Tibial artery (tissue), 4 donors: ENCODE measurements at regions not wholly inside any gene's neighbourhood (a gene's known extent, or its start where the extent isn't known, plus 50 kb on each side); places are given as distances from the start of the nearest gene placed in this dataset.
A peak's percentile ranks its signal among the peaks of the same experiment; 100 is the strongest.

Source experiments
- DNase-seq, 2 donors: peaks; one replicate each; pipeline ENCODE4 v3.0.0-alpha.2; 2019
- H3K27ac ChIP-seq, 2 donors: fragments of 200-600 bp; sonication (generic) in 1 of 2; 1 replicate in 1 of 2; 2 replicates in 1 of 2; pipeline ENCODE4 v1.5.1; 2018 to 2019; ENCODE audit warnings: mild to moderate bottlenecking in 1 of 2
- H3K27me3 ChIP-seq, 2 donors: fragments of 200-600 bp; sonication (generic) in 1 of 2; one replicate each; pipeline versions ENCODE4 v1.5.1 to v1.6.0; 2016 to 2019
- H3K36me3 ChIP-seq, 3 donors: fragments of 200-600 bp; sonication (generic) in 2 of 3; one replicate each; pipeline ENCODE4 v1.5.1; 2016 to 2019; ENCODE audit warnings: mild to moderate bottlenecking in 2 of 3
- H3K4me1 ChIP-seq, 4 donors: fragments of 200-600 bp; sonication (generic) in 2 of 4; 1 replicate in 3 of 4; 2 replicates in 1 of 4; pipeline ENCODE4 v1.5.1; 2016 to 2019
- H3K4me3 ChIP-seq, 2 donors: fragments of 200-600 bp; sonication (generic) in 1 of 2; 1 replicate in 1 of 2; 2 replicates in 1 of 2; pipeline ENCODE4 v1.5.1; 2018 to 2019; ENCODE audit warnings: mild to moderate bottlenecking in 2 of 2
- H3K9me3 ChIP-seq, 3 donors: fragments of 200-600 bp; sonication (generic) in 1 of 3; one replicate each; pipeline ENCODE4 v1.5.1; 2016 to 2019
- intact Hi-C: fragments of 100-400 bp; cut with DNase I; formaldehyde crosslinking; loops from one replicate; pipeline ENCODE4 v1.15.0; 2023; ENCODE audit warnings: low total_unique reads
- TF ChIP-seq, protein P1 (sequence below), 2 experiments: fragments of 200-600 bp in 1 of 2; fragments of 450-650 bp in 1 of 2; IDR thresholded peaks; one replicate each; pipeline ENCODE4 v1.5.1; 2017 to 2019; ENCODE audit warnings: antibody characterized with exemption in 2 of 2, mild to moderate bottlenecking in 1 of 2, moderate library complexity in 1 of 2

DNA sequence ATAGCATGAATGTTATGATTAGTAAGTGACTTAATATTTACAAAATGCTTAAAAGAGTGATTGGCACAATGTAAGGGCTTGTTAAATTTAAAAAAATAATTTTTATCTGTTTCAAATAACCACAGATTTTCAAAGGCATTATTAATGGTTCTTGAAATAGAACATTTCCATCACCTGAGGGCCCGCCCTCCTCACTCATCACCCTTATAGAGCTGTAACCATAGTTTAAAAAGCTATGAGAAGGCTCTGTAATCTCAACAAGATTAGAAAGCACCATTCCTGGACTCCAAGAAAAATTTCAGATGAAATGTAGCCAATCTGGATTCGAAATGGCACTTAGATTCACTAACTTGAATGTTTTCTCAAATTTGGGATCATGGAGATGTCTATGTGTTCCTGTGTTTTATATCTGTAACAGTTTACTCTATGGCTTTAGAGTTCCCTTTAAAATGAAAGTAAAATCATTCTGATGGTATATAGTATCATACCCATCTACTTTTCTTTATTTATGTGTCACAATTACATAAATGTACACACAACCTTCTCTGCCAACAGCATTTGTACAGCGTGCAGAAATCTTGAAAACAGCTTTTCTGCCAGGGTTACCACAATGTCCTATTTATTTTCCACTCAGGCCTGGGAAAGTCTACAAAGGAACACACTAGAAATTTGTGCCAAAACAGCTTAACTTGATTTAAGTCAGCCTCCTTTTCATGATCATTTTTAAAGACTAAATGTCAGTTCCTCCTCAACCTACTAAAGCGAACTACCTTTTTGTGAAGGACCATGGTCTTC is 207.7 kb downstream of the TBX18 start:
- H3K9me3 ChIP-seq = no peaks in the 10 kb centered on the region
- H3K4me1 ChIP-seq = peaks cover 0 to 40% (median 5%) of the 10 kb centered on the region in 4 donors
- H3K27me3 ChIP-seq = no peaks in the 10 kb centered on the region
- no peak for DNase-seq
- TF ChIP-seq, protein P1, sequence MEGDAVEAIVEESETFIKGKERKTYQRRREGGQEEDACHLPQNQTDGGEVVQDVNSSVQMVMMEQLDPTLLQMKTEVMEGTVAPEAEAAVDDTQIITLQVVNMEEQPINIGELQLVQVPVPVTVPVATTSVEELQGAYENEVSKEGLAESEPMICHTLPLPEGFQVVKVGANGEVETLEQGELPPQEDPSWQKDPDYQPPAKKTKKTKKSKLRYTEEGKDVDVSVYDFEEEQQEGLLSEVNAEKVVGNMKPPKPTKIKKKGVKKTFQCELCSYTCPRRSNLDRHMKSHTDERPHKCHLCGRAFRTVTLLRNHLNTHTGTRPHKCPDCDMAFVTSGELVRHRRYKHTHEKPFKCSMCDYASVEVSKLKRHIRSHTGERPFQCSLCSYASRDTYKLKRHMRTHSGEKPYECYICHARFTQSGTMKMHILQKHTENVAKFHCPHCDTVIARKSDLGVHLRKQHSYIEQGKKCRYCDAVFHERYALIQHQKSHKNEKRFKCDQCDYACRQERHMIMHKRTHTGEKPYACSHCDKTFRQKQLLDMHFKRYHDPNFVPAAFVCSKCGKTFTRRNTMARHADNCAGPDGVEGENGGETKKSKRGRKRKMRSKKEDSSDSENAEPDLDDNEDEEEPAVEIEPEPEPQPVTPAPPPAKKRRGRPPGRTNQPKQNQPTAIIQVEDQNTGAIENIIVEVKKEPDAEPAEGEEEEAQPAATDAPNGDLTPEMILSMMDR (IDR thresholded peaks at IDR 0.05) = no peak
- no peak overlapping the region for H3K4me3 ChIP-seq
- H3K27ac ChIP-seq = peak overlapping the region; percentile 55 to 57
- intact Hi-C loops = no loop called here
- no peaks in the 10 kb centered on the region for H3K36me3 ChIP-seq

DNA sequence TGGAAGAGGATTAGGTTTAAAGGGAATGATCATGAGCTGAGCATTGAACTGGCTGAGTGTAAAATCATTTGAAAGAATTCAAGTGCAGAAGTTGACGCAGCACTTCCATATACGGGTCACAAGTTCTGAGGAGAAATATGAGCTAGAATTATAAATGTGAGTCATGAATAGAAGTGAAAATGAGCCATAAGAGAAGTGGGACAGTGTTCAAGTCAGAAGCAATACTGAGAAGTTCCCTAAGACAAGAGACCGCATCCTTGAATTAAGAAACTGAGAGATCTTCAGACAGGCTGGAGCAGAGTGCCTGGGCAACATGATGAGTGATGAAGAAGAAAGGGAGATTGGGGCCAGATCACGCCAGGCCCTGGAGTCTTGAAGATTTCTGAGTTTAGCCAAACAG is 209.7 kb downstream of the TBX18 start:
- Histone ChIP-seq H3K27ac (no peak overlapping the region), H3K4me1 (peaks cover 0 to 40% (median 5%) of the 10 kb centered on the region in 4 donors), H3K27me3 (no peaks in the 10 kb centered on the region), H3K36me3 (no peaks in the 10 kb centered on the region), H3K4me3 (no peak overlapping the region), H3K9me3 (no peaks in the 10 kb centered on the region)
- no peak for DNase-seq
- intact Hi-C loops = no loop called here
- TF ChIP-seq, protein P1 (IDR thresholded peaks at IDR 0.05) = no peak

DNA sequence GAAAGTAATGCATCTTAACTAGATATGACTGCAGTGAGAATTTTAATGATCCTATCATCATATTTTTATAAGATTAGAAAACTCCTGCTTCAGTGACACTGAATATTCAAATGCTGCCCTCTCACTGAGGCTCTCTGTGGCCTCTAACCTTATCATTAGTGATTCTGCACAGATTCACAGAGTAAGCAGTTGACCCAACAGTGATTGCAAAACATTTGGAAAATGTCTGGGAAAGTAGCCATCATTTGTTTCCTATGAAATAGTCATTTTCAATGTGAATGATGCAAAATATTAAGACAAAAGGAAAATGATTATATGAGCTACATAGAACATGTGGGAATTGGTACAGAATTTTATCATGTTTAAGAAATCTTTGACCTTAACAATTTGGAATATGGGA is 210.3 kb downstream of the TBX18 start:
- Histone ChIP-seq H3K27me3 (no peaks in the 10 kb centered on the region), H3K4me3 (no peak overlapping the region), H3K27ac (no peak overlapping the region), H3K4me1 (peaks cover 0 to 40% (median 5%) of the 10 kb centered on the region in 4 donors), H3K36me3 (no peaks in the 10 kb centered on the region), H3K9me3 (no peaks in the 10 kb centered on the region)
- TF ChIP-seq, protein P1 (IDR thresholded peaks at IDR 0.05) = no peak
- intact Hi-C loops = no loop called here
- DNase-seq = no peak

DNA sequence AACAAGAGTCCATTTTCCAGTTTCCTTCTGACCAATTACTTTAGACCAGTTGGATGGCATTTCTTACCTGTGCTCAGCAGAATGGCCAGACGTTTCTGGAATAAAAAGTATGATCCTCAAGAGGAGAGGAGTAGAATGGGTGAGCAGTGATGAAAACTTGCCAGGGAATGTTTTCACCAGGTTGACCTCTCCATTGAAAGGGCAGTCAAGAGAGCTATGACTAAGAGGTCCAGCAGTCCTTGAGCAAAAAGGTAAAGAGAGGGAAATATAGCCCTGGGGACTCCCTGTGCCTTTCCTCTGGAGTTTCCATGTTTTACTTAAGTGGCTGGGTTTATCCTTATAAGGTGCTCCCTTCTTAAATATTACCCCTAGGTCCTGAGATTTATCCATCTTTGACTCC is 210.9 kb downstream of the TBX18 start:
- H3K9me3 ChIP-seq = no peaks in the 10 kb centered on the region
- H3K4me1 ChIP-seq = peaks cover 0 to 40% (median 5%) of the 10 kb centered on the region in 4 donors
- no peak overlapping the region for H3K27ac ChIP-seq
- H3K4me3 ChIP-seq = no peak overlapping the region
- H3K36me3 ChIP-seq = no peaks in the 10 kb centered on the region
- no peaks in the 10 kb centered on the region for H3K27me3 ChIP-seq
- TF ChIP-seq, protein P1 (IDR thresholded peaks at IDR 0.05) = no peak
- DNase-seq = no peak
- intact Hi-C loops = no loop called here

DNA sequence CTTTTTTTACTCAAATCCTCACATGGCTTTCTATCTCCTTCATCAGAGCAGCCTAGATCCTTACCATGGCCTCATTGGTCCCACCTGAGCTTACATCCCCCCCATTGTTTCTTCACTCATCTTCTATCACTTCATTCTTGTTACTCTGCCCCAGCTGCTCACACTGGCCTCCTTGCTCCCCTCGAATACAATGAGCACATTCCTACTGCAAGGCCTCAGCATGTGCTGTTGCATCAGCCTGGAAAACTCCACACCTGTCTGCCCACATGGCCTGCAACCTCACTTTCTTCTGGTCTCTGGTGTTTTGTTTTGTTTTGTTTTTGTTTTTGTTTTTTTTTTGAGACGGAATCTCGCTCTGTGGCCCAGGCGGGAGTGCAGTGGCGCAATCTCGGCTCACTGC is 212.6 kb downstream of the TBX18 start:
- H3K27me3 ChIP-seq = no peaks in the 10 kb centered on the region
- intact Hi-C loops = no loop called here
- no peak overlapping the region for H3K4me3 ChIP-seq
- H3K27ac ChIP-seq = no peak overlapping the region
- no peak for DNase-seq
- TF ChIP-seq, protein P1 (IDR thresholded peaks at IDR 0.05) = no peak
- peaks cover 0 to 27% (median 2%) of the 10 kb centered on the region in 4 donors for H3K4me1 ChIP-seq
- no peaks in the 10 kb centered on the region for H3K9me3 ChIP-seq
- H3K36me3 ChIP-seq = no peaks in the 10 kb centered on the region
